Neural progenitor cell (in vitro differentiated cells): ENCODE measurements at regions not wholly inside any gene's neighbourhood (a gene's known extent, or its start where the extent isn't known, plus 50 kb on each side); places are given as distances from the start of the nearest gene placed in this dataset.

Source experiments
- EZH2 ChIP-seq: fragments of 200-600 bp; sonication (generic); IDR thresholded peaks from 2 replicates; pipeline ENCODE4 v1.6.1; 2017; ENCODE audit warnings: antibody characterized with exemption, mild to moderate bottlenecking, moderate library complexity
- EZH2phosphoT487 ChIP-seq: fragments of 200-600 bp; sonication (generic); IDR thresholded peaks from 2 replicates; pipeline ENCODE4 v1.6.1; 2017; ENCODE audit warnings: antibody characterized with exemption
- TF ChIP-seq, protein P1 (sequence below): fragments of 200-600 bp; sonication (generic); IDR thresholded peaks from 2 replicates; pipeline ENCODE4 v1.5.1; 2017; ENCODE audit warnings: antibody characterized with exemption, mild to moderate bottlenecking

DNA sequence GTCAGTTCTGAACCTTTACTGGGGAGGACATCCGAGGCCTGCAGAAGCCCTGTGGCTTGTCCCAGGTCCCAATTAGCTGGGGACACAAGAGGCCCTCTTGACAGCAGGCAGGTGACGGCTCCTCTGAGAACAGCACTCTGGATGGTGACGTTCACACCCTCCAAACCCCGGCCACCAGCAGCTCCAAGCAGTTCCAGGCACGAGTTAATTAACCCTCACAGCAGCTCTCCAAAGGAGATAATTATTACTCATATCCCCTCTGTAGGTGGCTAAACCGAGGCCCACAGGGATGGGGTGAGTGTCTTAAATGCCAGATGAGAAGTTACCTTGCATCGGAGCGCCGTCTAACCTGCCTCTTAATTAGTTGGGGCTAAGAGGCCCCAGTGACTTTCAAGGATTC lies 168.9 kb upstream of the CIBAR2 start:
- TF ChIP-seq, protein P1, sequence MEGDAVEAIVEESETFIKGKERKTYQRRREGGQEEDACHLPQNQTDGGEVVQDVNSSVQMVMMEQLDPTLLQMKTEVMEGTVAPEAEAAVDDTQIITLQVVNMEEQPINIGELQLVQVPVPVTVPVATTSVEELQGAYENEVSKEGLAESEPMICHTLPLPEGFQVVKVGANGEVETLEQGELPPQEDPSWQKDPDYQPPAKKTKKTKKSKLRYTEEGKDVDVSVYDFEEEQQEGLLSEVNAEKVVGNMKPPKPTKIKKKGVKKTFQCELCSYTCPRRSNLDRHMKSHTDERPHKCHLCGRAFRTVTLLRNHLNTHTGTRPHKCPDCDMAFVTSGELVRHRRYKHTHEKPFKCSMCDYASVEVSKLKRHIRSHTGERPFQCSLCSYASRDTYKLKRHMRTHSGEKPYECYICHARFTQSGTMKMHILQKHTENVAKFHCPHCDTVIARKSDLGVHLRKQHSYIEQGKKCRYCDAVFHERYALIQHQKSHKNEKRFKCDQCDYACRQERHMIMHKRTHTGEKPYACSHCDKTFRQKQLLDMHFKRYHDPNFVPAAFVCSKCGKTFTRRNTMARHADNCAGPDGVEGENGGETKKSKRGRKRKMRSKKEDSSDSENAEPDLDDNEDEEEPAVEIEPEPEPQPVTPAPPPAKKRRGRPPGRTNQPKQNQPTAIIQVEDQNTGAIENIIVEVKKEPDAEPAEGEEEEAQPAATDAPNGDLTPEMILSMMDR = no peak
- TF ChIP-seq EZH2 (no peak), EZH2phosphoT487 (no peak)
